ENCODE measurements at regions not wholly inside any gene's neighbourhood (a gene's known extent, or its start where the extent isn't known, plus 50 kb on each side); places are given as distances from the start of the nearest gene placed in this dataset.

DNA sequence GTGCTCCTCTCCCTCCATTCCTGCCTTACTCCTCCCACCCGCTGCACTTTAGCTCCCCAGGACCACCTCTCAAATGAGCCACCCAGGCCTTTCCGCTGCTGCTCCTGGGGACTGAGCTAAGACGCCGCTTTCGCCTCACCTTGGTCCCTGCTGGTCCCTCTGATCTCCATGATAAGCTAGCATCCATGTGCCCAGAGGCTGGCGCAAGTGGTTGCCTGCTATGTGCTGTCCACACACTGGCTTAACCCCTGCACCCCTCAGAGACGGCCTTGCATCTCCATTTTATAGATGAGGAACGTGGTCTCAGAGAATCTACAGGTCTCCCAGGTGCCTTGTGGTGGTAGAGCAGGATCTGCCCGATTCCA is 160.1 kb upstream of the PMEPA1 start:
- no peak for DNase-seq (ENCODE audit: extremely low read depth, low read depth)

DNA sequence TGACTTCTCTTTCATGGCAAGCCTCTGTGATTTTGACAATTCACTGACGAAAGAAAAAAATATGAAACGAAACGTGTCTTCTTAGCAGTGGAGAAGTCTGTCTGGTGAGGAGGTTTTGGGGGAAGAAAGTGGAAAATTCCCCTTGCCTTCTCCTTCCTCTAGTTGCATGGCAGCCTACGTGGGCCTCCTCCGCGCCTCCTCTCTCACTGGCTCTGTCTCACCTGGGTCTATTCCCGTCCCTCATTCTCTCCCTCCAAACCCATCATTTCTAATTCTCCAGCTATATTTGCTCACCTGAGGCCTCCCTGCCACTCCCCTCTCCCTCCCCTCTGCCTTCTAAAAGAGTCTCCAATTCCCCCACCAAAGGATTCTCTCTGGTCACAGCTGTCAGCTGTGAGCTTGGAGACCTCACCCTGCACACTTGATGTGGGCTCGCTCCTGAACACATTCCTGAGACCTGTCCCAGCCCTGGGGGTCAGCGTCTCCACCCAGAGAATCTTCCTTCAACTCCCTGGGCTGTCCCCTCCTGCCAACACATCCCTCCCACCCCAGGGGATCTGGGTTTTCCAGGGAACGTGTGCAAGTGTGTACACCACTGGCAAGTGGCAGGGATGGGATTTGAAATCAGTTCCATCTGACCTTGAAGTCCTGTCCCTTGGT is 159.6 kb upstream of the PMEPA1 start:
- no peak for DNase-seq (ENCODE audit: extremely low read depth, low read depth)

DNA sequence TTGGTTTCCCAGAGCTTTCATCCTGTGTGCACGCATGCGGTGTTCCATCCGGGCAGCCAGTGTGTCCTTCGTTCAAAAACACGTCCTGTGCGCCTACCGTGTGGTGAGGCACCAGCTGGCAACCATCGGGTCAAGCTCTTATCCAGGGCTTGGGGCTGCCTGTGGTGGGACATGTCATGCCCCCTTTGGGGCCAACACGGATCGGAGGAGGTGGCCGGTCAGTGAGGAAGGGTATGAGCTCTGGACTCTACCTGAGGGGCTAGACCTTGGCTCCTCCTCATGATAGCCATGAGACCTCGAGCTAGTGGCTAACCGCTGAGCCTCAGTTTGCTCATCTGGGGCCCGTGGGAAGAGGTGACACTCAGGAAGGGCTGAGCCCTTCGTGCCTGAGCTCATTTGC is 158.5 kb upstream of the PMEPA1 start:
- DNase-seq (ENCODE audit: extremely low read depth, low read depth) = no peak

DNA sequence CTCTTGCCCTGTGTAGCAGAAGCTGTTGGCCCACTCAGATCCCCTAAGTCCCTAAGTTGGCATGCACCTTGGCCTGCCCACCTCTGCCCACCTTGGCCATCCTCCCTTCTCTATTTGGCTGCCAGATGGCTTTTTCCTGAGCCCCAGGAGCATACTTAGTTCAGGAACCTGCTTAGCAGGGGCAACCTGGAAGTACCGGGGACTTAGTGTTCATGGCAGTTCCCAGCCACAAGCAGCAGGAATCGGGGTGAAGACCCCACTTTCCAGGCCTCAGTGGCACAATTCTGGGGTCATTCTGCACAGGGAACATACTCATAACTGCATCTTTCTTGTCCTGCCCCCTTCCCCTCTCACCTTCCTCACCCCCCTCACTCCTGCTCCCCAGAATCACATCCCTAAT is 158.0 kb upstream of the PMEPA1 start:
- no peak for DNase-seq (ENCODE audit: extremely low read depth, low read depth)

DNA sequence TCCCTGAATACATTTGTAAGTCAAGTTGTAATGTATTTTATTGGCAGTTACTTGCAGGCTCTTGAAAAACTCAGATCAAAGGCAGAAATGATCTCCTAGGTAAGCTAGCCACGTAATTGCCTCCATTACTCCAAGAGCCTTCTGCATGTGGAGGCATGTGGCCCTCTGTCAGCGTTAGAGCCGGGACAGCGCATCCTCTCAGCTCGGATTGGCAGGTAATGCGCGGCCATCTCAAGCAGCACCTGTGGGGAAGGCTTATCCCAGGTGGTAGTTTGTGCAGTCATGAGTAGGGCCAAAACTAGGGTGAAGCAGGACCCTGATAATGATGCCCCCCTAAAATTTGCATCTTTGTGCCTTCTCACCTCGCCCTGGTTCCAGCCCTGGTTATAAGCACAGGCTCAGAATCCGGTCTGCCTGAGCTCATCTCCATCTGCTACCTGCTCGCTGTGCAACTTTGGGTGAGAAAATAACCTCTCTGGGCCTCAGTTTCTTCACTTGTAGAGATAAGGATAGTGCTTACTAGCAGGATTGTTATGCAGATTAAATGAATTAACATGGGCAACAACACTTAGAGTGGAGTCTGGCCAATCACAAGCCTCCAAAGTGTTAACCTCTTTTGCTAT is 157.5 kb upstream of the PMEPA1 start:
- no peak for DNase-seq (ENCODE audit: extremely low read depth, low read depth)

DNA sequence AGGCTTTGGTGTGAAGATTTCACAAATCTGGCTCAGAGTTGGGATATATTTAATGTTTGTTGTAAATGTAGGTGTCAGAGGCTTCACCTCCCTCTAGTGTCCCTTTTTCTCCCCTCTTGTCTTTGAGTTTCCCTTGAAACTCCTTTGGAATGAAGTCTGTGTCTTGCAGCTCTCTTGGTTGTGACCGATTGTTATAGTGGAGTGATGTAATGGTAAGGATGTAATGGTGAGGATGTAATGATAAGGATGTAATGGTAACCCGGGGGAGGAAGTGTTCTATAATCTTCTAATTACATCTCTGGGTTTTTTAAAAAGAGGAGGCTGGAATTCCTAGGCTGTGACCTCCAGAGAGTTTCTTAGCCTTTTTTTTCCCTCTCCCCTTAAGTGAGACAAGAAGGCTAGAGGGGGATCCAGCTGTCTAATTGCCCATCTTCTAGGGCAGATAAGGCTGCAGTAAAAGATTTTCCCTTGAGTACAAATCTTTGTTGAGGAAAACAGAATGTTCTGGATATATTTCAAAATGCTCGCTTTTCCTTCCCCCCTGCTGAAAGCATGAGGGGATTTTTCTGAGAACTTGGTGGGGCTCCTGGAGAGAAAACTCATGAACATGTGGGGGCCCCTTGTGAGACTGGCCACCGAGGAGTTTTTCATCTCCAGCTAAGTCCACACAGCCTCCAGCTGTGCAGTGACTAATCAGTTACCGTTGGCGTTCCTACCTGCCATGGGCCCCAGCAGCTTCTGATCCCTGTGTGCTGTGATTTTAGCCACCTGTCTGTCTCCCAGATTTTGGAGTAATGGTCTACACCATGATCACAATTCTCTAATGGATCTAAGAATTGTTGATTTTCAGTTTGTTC is 156.7 kb upstream of the PMEPA1 start:
- no peak for DNase-seq (ENCODE audit: extremely low read depth, low read depth)

DNA sequence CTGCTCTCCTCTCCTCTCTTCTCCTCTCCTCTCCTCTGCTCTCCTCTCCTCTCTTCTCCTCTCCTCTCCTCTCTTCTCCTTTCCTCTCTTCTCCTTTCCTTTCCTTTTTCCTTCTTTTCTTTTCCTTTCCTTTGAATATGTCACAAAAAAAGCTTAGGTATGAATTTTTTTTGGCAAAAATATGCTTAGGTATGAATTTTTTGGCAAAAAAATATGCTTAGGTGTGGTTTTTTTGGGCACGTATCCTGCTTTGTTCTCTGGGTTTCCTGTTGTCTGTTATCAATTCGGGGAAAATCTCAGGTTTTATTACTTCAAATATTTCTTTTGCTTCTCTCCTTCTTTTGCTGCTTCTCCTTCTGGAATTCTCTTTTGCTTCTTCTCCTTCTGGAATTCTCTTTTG is 155.5 kb upstream of the PMEPA1 start:
- no peak for DNase-seq (ENCODE audit: extremely low read depth, low read depth)

DNA sequence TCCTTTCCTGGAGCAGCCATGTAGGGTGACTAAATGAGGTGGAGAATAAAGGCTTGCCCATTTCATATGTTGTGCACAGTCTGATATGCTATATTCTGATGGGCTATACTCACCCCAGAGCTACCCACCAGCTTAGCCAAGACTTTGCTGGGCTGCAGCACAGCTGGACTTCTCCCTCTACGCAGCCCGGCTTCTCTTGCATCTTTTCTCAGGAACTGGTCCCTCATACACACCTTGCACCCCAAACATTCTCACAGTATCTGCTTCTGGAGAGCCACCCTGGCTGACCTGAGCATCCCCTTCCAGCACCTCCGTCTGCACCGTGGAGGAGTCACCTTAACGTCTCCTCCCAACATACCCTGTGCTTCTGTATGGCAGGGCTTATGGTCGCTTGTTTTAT is 150.8 kb upstream of the PMEPA1 start:
- no peak for DNase-seq (ENCODE audit: extremely low read depth, low read depth)

DNA sequence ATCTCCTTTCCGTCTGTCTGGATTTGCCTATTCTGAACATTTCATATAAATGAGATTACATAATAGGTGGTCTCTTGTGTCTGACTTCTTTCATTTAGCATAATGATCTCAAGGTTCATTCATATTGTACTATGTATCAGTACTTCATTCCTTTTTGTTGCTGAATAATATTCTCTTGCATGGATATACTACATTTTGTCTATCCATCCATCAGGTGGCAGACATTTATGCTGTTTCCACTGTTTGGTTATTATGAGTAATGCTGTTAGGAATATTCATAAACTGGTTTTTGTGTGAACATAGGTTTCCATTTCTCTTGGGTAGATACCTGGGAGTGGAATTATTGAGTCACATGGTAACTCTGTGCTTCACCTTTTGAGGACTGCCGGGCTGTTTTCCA is 148.2 kb upstream of the PMEPA1 start:
- no peak for DNase-seq (ENCODE audit: extremely low read depth, low read depth)

DNA sequence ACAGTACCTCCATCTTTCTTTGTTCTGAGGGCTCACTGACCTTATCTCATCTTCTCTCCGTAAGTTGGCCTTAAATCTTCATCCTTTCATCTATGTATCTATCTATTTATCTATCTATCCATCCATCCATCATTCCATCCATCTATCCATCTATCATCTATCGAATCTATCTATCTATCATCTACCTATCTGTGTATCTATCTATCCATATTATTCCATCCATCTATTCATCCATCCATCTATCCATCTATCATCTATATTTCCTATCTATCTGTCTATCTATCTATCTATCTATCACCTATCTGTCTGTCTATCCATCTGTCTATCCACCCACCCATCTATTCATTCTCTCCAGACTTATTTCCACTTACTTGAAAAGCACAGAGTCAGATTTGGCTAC is 147.3 kb upstream of the PMEPA1 start:
- no peak for DNase-seq (ENCODE audit: extremely low read depth, low read depth)

DNA sequence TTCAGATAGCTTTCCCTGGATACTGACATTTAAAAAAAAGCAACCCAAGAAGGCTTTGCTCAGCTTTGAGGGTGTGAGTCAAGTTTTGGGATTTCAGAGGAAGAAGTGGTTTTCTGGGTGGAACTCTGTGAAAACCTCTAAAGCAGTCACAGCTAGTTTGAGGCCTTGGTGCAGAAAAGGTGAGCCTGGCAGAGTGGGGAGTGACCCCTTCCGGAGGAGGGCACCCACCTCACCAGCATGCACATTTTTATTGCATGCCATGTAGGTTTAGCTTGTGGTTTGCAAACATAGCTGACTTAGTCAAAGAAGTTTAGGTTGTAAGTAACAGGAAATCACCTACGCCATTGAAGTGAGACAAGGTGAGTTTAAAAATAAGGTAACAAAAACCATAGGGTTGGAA is 146.8 kb upstream of the PMEPA1 start:
- no peak for DNase-seq (ENCODE audit: extremely low read depth, low read depth)

DNA sequence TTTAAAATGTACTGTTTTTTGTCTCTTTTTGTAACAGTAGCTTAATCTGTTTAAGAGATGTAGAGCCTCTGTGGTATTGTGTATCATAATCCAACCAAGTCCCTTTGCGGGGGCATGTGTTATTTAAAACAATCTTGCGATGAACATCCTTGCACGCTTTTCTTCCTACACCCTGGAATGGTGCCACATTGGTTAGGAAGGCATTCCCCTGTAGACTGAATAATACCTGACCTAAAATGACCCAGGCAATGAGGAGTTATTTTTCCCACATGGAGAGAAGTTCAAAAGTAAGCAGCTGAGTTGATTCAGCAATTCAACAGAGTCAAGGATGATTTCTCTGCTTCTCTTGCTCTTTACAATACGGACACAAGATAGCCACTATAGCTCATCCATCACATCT is 142.0 kb upstream of the PMEPA1 start:
- DNase-seq (ENCODE audit: extremely low read depth, low read depth) = no peak

DNA sequence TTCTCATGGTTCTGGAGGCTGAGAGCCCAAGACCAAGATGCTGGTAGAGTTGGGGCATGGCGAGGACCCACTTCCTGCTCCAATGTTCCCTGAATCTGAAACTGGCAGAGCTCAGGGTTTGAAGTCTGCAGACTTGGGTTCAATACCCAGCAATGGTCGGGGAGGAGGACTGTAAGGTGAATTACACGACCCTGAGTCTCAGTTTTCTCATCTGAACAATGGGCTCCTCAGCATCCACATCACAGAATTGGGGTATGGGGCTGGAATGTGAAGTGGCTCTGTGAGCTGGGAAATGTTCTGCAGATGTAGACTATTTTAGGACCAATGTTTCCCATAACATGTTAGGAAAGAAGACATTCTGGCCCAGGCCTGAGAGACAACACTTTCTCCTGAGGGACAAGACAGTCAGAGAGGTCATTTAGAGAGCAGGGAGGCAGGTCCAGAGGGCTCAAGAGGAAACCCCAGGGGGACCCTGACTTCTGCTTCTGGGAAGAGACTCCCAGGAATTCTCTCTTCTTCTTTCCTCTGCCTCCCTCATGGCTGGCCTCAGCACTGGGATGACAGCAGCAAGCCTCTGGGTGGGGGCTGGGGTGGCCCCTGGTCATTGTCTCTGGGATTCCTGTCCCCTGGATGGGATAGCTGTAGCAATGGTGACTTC is 141.3 kb upstream of the PMEPA1 start:
- no peak for DNase-seq (ENCODE audit: extremely low read depth, low read depth)

DNA sequence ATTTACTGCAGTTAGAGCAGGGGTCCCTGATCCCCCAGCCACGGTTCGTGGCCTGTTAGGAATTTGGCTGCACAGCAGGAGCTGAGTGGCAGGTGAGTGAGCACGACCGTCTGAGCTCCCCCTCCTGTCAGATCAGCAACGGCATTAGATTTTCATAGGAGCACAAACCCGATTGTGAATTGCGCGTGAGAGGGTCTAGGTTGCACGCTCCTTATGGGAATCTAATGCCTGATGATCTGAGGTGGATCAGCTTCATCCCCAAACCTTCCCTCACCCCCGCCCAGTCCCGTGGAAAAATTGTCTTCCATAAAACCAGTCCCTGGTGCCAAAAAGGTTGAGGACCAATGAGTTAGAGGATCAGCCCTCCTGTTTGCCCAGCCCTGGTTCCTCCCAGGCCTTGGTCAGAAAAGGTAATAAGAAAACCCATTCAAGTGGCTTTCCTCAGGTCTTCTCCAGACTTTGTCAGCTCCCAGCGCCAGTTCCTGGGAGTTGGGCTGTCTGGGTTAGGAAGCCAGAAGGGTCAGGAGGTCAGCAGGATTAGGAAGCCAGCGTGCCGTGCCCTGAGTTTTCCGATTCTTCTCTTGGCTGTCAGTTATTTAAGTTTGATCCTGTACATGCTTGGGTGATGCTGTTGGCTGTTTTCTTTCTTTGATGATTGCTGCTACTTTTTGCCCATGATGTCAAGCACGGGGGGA is 139.9 kb upstream of the PMEPA1 start:
- no peak for DNase-seq (ENCODE audit: extremely low read depth, low read depth)

DNA sequence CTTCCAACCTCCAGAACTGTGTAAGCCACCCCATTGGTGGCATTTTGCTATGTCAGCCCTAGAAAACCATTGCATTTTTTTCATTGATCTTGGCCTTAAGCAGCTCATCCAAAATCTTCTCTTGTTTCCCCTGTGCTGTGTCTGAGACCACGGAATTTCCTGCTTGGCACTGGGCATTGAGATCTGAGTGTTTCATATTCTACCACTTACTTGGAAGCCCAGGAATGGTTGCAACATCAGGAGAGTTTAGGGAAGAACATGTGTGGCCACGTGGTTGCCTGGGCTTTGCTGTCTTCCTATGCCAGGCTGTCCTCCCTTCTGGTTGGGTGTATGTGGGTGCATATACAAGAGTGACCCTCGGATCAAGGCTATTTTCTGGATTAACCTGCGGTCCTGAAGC is 139.3 kb upstream of the PMEPA1 start:
- no peak for DNase-seq (ENCODE audit: extremely low read depth, low read depth)

DNA sequence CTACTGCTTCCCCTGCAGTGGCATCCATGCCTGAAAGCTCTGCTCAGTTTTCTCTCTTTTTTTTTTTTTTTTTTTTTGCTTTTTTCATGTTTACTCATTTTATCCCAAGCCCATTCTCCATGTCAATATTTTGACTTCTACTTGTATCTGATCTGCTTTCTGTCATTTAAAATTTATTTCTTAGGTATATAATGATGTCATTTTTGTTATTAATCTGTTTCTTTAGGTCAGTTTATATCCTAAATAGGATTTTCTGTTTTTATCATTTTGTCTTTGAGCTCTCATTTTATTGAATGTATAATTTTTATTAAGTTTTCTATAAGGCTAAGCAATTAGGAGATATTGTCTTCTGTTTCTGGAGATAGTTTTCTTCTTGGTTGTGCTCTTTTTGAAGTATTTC is 138.5 kb upstream of the PMEPA1 start:
- no peak for DNase-seq (ENCODE audit: extremely low read depth, low read depth)

DNA sequence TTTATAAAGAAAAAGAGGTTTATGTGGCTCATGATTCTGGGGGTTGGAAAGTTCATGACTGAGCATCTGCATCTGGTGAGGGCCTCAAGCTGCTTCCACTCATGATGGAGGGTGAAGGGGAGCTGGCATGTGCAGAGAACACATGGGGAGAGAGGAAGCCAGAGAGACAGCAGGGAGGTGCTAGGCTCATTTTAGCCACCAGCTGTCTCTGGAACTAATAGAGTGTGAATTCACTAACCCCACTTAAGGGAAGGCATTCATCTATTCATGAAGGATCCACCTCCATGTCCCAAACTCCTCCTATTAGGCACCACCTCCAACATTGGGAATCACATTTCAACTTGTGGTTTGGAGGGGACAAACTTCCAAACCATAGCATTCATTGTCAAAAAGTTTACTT is 137.3 kb upstream of the PMEPA1 start:
- no peak for DNase-seq (ENCODE audit: extremely low read depth, low read depth)

DNA sequence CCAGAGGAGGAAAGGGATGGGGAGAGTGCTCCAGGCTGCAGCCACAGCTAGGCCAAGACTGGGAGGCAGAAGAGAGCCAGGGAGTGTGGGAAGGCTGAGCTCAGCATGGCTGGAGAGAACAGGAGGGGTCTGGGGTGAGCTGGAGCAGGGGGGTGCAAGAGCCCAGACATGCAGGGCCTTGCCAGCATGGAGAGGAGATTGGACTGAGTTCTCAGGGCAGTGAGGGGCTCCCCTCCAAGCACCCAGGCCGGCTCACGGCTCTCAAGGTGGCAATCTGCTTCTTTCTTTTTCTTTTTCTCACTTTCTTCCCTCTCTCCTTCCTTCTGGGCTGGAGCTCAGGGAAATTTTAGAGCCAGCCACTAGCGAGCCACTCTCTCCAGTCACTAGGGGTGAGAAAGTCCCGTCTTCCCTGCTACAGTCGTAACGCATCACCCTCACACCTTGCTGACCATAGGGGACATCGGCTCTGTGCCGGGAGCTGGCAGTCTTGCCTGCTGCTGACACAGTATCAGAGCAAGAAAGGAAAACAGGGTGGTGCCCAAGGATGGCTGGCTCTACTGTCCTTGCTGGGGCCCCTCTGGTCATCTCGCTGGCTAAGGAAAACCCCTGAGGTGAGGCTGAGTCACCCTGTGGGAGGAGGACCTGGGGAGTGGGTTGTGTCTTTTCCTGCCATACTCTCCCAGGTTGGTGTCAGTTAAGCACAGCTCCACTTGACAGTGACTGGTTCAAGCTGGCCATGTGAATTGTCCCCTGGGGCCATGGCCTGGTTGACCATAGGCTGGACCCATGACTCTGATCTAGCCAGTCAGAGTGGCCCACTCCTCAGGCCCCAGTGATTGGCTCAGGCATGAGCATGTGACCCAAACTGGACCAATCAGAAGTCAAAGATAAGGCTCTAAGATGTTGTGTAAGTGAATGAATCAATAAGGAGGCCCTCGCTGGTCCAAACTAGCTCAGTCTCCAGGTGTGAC is 135.1 kb upstream of the PMEPA1 start:
- DNase-seq (ENCODE audit: extremely low read depth, low read depth) = no peak

DNA sequence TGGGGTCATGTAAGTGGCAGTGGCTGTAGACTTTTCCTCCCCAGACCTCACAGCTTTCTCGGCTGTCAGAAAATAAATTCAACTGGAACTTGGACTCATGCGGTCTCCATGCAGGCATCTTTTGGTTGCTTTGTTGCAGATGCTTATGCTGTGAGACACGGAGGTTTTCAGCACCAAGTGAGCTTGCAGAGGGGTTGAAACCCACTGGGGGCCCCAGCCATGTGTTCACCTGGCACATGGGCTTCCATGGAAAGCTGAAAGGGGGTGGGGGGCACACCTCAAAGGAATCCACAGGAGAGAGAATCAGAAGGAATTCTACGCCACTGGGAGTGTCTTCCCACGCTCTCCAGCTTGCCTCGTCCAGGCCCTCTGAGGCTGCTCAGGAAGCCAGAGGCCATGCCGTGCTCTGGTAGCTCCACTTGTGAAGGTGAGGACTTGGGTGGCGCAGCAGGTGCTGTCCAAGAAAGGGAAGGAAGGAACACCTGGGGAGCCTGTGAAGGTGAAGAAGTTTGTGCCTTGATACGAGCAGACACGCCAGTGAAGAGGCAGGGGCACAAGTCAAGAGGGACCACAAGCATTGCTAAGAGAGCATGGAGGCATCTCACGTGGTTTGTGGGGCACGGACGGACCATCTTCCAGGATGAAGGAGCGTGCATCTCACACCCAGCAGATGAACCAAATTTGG is 134.3 kb upstream of the PMEPA1 start:
- no peak for DNase-seq (ENCODE audit: extremely low read depth, low read depth)
